Endothelial cell (in vitro differentiated cells): ENCODE measurements at regions not wholly inside any gene's neighbourhood (a gene's known extent, or its start where the extent isn't known, plus 50 kb on each side); places are given as distances from the start of the nearest gene placed in this dataset.

Source experiments
- DNase-seq: peaks from one replicate; pipeline ENCODE4 v3.0.0; 2021; ENCODE audit warnings: low spot score
- H3K27ac Mint-ChIP-seq: one replicate; pipeline ENCODE4 v1.8.0; 2021; ENCODE audit warnings: mixed read lengths, inconsistent platforms; ENCODE audit not compliant: unreplicated experiment
- H3K27me3 Mint-ChIP-seq: one replicate; pipeline ENCODE4 v1.8.0; 2021; ENCODE audit warnings: mild to moderate bottlenecking, moderate library complexity, mixed read lengths, inconsistent platforms; ENCODE audit not compliant: unreplicated experiment
- H3K36me3 Mint-ChIP-seq: one replicate; pipeline ENCODE4 v1.8.0; 2021; ENCODE audit warnings: mild to moderate bottlenecking, low read depth, mixed read lengths, inconsistent platforms; ENCODE audit not compliant: unreplicated experiment
- H3K4me1 Mint-ChIP-seq: one replicate; pipeline ENCODE4 v1.8.0; 2021; ENCODE audit warnings: mild to moderate bottlenecking, mixed read lengths, inconsistent platforms; ENCODE audit not compliant: unreplicated experiment
- H3K4me3 Mint-ChIP-seq: one replicate; pipeline ENCODE4 v1.8.0; 2021; ENCODE audit warnings: mild to moderate bottlenecking, mixed read lengths, inconsistent platforms; ENCODE audit not compliant: unreplicated experiment
- H3K9me3 Mint-ChIP-seq: one replicate; pipeline ENCODE4 v1.8.0; 2021; ENCODE audit warnings: mixed read lengths, inconsistent platforms; ENCODE audit not compliant: unreplicated experiment
- TF ChIP-seq, protein P1 (sequence below): fragments of 200-600 bp; sonication (generic); IDR thresholded peaks from one replicate; pipeline ENCODE4 v1.5.0; 2021; ENCODE audit warnings: antibody characterized with exemption; ENCODE audit not compliant: unreplicated experiment

DNA sequence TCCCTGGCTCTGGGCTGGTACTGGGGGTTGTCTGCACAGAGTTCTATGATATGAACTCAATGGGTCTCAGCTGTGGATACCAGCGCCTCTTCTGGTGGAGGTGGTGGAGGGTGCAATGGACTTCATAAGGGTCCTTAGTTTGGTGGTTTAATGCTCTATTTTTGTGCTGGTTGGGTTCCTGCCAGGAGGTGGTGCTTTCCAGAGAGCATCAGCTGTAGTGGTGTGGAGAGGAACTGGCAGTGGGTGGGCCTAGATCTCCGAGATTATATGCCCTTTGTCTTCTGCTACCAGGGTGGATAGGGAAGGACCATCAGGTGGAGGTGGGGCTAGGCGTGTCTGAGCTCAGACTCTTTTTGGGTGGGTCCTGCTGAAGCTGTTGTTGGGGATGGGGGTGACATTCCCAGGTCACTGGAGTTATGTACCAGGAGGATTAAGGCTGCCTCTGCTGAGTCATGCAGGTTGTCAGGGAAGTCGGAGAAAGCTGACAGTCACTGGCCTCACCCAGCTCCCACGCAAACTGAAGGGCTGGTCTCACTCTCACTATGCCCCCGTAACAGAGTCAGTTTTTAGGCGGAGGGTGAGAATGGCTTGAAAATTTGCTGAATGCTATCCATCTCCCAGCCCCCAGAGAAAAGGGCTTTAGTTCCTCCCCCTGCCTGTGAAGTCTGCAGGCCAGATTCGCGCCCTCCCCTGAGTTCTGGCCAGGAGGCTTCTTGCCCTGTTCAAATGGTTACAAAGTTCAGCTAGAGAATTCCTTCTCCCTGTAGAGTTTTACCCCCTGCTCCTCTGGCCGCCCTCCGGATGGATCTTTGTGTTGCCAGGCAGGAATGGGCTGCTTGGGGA is 902.9 kb downstream of the LTN1 start:
- peaks cover 5% of the 10 kb centered on the region for H3K9me3 Mint-ChIP-seq

DNA sequence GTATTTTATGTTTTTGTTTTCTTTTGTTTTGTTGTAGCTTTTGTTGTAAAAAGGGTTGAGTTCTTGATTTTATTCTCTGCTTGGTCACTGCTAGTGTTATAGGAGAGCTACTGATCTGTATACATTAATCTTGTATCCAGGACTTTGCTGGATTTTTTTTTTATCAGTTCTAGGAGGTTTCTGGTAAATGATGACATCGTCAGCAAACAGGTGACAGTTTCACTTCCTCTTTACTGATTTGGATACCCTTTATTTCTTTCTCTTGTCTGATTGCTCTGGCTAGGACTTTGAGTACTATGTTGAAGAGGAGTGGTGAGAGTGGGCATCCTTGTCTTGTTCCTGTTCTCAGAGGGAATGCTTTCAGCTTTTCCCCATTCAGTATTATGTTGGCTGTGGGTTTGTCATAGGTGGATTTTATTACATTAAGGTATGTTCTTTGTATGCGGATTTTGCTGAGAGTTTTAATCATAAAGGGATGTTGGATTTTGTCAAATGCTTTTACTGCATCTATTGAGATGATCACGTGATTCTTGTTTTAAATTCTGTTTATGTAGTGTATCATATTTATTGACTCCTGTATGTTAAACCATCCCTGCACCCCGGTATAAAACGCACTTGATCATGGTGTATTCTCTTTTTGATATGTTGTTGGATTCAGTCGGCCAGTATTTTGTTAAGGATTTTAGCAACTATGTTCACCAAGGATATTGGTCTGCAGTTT is 905.7 kb downstream of the LTN1 start:
- Mint-ChIP-seq H3K4me3 (no peak overlapping the region), H3K36me3 (no peaks in the 10 kb centered on the region), H3K27ac (no peak overlapping the region), H3K9me3 (peaks cover 5% of the 10 kb centered on the region), H3K27me3 (peaks cover 2% of the 10 kb centered on the region), H3K4me1 (no peaks in the 10 kb centered on the region)
- TF ChIP-seq, protein P1, sequence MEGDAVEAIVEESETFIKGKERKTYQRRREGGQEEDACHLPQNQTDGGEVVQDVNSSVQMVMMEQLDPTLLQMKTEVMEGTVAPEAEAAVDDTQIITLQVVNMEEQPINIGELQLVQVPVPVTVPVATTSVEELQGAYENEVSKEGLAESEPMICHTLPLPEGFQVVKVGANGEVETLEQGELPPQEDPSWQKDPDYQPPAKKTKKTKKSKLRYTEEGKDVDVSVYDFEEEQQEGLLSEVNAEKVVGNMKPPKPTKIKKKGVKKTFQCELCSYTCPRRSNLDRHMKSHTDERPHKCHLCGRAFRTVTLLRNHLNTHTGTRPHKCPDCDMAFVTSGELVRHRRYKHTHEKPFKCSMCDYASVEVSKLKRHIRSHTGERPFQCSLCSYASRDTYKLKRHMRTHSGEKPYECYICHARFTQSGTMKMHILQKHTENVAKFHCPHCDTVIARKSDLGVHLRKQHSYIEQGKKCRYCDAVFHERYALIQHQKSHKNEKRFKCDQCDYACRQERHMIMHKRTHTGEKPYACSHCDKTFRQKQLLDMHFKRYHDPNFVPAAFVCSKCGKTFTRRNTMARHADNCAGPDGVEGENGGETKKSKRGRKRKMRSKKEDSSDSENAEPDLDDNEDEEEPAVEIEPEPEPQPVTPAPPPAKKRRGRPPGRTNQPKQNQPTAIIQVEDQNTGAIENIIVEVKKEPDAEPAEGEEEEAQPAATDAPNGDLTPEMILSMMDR: no peak
- DNase-seq: no peak

More for the DNA sequence above, 902.9 kb downstream of the LTN1 start:
- no peak overlapping the region for H3K4me3 Mint-ChIP-seq
- H3K27me3 Mint-ChIP-seq: peaks cover 2% of the 10 kb centered on the region
- TF ChIP-seq, protein P1: no peak
- no peak for DNase-seq
- no peak overlapping the region for H3K27ac Mint-ChIP-seq
- H3K36me3 Mint-ChIP-seq: no peaks in the 10 kb centered on the region
- H3K4me1 Mint-ChIP-seq: no peaks in the 10 kb centered on the region

DNA sequence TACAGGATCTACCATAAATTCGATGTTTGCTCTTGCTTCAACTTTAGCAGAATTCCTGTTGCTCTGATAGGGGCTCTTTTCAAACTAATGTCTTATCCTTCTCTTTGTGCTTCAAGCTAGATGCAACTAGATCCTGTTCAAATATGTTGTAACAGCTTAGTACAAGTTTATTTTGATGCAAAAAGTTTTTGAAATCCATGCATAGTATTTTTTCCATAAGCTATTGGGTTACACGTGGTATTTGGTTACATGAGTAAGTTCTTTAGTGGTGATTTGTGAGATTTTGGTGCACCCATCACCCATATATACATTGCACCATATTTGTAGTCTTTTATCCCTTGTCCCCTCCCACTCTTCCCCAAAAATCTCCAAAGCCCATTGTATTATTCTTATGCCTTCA is 907.7 kb downstream of the LTN1 start:
- Mint-ChIP-seq H3K4me1 (no peaks in the 10 kb centered on the region), H3K27ac (no peak overlapping the region), H3K27me3 (peaks cover 2% of the 10 kb centered on the region), H3K9me3 (no peaks in the 10 kb centered on the region), H3K36me3 (no peaks in the 10 kb centered on the region), H3K4me3 (no peak overlapping the region)
- TF ChIP-seq, protein P1: no peak
- DNase-seq: no peak

DNA sequence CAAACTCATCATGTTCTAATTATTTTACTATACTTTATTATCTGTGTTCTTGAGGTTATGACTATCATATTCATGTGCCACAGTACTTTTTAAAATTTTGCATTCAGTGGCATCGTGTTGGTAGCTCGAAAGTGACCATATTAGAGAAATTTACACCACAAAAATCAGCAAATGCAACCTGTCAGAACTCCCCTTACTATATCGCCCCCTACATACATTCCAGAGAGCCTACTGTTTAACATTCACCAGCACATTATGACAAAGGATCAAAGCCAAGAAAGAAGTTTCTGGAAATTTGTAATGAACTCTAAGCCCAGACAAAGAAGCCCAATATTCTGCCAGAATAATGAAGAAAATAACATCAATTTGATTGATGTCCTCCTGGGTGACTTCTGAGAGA is 909.3 kb downstream of the LTN1 start:
- no peak overlapping the region for H3K4me3 Mint-ChIP-seq
- no peak overlapping the region for H3K27ac Mint-ChIP-seq
- H3K27me3 Mint-ChIP-seq: no peaks in the 10 kb centered on the region
- TF ChIP-seq, protein P1: no peak
- H3K9me3 Mint-ChIP-seq: no peaks in the 10 kb centered on the region
- no peak for DNase-seq
- H3K36me3 Mint-ChIP-seq: no peaks in the 10 kb centered on the region
- H3K4me1 Mint-ChIP-seq: no peaks in the 10 kb centered on the region

DNA sequence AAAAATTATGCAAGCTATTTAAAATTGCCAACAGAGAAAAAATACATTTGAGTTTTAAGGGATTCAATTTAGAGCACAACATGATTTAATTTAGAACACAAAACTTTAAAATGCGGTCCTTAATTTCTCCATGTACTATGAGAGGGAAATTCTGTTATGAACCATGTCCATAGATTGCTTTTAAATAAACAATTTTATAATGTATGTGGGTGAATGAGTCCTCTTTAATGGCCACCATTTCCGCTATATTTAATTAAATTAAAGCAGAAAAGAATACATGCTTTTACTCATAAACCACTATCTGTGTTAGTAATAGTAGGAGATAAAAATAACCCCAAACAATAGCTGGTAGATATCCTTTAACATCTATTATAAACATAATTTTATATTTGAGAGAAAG is 914.6 kb downstream of the LTN1 start:
- Mint-ChIP-seq H3K36me3 (no peaks in the 10 kb centered on the region), H3K27ac (no peak overlapping the region), H3K4me3 (no peak overlapping the region), H3K4me1 (no peaks in the 10 kb centered on the region), H3K27me3 (no peaks in the 10 kb centered on the region), H3K9me3 (no peaks in the 10 kb centered on the region)
- no peak for DNase-seq
- TF ChIP-seq, protein P1: no peak
